IPS-NIHi11 (cell line): ENCODE measurements at regions not wholly inside any gene's neighbourhood (a gene's known extent, or its start where the extent isn't known, plus 50 kb on each side); places are given as distances from the start of the nearest gene placed in this dataset.

Source experiments
- DNase-seq: peaks from one replicate; pipeline ENCODE4 v3.0.0; 2012; ENCODE audit warnings: mixed read lengths, low spot score

DNA sequence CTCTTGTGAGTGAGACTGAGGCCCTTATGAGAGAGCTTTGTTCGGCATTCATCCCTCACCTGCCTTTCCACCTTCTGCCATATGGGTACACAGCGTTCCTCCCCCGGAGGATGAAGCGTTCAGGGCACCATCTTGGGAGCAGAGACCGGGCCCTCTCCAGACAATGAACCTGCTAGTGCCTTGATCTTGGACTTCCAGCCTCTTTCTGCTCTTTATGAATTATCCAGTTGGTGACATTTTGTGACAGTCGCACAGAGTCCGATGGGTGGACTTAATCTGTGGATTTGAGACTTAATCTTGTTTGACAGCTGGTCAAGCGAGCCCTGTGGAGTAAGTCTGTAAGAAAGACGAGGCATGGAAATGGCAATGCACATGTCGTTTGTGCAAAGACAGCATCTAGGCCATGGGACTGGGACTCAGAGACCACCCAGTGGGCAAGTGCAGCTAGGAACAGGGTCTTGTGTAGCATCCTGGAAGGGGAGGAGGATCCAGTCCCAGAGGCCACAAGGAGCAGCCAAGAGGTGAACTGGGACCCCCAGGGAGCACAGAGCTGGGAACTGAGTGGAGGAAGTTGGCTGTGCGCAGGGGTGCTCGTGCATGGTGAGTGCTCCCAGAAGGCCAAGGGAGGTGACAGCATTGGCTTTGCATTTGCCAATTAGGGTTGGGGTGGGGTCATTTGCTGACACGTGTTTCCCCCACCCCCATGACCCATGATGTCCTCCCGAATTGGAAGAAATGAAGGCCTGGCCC, 69.5 kb upstream of the HDAC4 start:
- DNase-seq: no peak

DNA sequence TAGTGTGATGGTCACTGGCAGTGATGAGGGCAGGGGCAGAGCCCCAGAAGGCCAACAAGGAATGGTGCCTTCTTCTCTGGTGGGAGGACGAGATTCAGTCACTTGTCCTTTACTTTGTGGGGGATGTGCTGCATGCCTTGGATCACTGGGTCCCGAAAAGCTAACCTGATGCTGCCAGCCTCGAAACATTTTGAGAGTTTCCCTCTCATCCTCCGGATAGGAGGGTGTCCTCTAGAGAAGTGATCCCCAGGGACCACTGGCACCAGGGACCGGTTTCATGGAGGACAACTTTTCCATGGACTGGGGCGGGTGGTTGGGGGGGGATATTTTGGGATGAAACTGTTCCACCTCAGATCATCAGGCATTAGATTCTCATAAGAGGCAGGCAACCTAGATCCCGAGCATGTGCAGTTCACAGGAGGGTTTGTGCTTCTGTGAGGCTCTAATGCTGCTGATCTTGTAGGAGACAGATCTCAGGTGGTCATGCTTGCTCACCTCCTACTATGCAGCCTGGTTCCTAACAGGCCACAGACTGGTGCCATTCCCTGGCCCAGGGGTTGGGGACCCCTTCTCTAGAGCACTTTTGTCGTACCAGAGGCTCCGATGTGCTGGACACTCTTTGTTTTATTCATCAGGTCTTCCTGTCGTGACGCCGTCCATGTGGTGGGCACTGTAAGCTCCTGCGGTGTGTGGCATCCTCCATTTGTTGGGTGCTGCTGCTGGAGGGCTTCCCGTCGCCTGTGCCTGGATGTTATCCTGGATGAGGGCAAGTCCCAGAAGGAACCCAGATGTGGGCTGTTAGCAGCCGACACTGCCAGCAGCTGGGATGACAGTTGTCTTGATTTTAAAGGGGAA, 68.5 kb upstream of the HDAC4 start:
- DNase-seq: no peak

DNA sequence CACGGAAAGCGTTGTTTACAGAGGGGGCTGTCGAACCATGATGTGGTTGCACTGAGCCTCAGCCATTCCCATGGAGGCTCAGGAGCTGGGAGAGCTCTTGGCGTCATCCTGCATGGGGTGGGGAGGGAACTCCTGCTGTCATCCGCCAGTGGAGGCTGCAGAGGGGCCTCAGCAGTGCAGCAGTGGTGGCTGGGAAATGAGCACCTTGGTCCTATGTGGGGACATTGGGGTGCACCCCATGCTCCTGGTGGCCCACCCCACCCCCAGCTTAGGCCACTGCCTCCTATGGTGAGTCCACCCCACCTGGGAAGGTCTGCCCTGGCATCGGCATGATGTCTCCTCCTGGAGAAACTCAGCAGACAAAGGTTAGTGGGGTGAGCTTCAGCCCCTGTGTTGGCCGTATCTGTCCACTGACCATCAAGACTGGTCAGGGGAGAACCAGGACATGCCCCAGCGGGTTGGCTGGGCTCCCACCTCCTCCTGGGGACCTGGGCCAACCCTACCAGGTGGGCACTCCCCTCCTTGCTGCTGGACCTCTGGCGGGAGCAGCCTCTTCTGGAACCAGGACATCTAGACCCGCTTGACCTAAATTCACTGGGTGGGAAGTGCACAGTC, 67.8 kb upstream of the HDAC4 start:
- DNase-seq: no peak

DNA sequence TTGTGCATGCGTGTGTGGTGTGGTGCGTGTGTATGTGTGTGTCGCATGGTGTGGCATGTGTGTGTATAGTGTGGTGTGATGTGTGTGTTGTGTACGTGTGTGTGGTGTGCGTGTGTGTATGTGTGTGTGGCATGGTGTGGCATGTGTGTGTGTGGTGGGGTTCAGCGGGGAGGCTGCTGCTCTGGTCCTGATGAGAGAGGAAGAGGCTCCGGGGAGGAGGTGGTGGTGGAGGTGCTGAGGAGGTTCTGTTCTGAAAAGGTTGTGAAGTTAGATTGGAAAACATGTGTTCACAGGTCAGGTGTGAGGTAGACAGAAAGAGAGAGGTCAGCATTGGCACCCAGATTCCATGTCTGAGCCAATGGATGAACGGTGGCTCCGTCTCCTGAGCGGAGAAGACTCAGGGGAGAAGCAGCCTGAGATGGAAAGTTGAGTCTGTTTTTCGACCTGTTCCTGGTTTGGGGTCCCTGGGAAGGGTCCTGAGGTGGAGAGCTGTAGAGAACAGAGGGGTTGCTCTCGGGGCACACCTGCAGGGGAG, 67.2 kb upstream of the HDAC4 start:
- DNase-seq: no peak

DNA sequence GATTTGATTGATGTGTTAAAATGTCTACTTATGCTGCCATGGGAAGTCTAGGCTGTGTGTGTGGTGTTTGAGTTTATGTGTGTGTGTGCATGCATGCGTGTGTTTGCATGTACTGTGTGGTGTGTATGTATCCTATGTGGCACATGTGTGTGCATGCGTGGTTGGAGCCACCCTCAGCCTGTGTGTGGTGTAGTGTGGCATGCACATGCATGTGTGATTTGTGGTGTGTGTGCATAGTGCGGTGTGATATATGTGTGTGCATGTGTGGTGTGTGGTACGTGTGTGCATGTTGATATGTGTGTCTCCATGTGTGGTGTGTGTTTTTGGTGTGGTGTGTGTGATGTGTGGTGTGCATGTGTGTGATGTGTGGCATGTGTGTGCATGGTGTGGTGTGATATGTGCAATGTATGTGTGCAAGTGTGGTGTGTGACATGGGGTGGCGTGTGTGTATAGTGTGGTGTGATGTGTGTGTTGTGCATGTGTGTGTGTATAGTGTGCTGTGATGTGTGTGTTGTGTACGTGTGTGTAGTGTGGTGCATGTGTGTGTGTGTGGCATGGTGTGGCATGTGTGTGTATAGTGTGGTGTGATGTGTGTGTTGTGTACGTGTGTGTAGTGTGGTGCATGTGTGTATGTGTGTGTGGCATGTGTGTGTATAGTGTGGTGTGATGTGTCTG, 66.6 kb upstream of the HDAC4 start:
- DNase-seq: no peak

DNA sequence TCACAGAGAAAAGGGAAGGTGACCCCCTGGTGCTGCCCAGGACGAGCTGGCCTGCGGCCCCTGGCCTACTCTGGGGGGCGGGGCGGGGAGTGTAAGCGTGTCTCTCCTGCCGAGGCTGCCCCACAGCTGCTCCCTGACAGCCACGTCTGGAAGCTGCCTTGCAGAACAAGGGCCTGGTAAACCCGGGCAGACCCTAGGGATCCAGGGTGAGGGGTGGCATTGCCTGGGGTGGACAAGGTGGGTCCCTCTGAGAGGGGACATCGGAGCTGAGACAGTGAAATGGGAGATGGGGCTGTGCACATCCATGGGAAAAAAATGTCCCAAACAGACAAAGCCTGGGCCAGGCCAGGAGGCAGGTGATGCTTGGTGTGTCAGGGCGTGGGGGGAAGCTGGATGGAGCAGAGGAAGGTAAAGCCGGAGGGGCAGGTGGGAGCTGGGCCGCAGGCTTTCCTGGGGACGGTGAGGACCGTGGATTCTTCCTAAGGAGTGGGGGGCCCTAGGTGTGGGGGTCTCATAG, 66.0 kb upstream of the HDAC4 start:
- DNase-seq: no peak

DNA sequence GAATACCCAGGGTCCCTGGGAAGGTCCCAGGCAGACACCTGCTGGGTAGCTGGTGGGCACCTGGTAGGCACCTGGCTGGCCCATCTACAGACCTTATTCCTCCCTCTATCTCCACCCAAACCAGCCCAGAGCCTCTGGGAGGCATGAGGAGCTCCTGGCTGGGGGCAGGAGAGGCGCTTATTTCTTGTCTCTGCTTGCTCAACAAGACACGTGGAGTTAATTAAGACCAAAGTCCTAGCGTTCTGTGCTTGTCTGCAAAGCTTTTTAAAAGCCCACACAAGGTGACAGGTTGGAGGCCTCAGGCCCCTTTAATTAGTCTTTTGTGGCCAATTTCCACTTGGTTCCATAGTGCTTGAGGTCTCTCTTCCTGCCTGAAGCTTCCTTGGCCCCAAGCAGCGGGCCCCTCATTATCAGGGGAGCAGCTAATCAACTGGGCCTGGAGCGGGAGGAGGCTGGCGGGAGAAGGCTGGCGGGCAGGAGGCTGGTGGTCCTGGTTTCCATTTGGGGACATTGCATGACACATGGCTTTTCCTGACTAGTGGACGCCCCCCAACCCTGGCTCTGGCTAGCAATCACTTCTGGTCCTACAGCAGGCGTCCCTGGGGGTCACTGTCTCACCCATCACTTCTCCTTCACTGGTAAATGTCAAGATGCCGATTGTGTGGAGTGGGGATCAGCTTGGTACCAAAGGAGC, 65.4 kb upstream of the HDAC4 start:
- no peak for DNase-seq

DNA sequence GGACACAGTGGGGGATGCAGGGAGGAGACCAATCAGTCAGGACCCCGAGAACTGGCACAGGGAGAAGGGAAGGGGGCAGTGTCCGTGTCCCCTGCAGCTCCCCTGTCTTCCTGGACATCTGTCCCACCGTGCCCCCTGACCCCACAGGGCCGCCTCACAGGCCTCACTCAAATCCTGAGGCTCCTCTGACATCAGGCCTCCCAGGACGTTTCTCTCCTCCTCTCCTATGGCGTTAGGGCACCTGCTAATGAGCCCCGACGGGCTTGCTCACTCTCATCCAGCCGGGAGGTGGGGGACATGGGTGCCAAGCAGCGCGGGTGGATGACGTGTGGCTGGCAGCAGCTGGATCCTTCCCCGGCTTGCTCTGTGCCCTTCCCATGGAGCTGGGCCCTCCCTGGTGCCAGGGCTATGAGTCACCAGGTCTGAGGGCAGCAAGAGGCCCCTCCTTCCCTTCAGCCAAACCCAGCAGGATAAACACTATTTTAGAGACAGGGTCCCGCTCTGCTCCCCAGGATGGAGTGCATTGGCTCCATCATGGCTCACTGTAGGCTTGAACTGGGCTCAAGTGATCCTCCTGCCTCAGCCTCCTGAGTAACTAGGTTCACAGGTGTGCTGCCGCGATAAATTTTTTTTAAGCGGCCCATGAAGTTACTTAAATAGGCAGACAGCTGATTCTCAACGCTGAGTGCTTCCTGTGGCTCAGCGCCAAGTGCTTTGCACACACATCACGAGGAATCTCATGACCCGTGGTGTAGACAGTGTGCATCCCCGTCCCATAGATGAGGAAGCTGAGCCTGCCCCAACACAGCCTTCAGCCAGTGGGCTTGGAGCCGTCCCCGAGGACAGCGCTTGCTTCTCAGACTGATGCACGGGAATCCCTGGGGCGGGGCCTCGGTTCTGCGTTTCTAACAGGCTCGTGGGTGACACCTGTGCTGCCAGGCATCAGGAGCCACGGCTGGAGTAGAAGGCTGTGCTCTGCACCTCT, 64.5 kb upstream of the HDAC4 start:
- peak; percentile 56 for DNase-seq

DNA sequence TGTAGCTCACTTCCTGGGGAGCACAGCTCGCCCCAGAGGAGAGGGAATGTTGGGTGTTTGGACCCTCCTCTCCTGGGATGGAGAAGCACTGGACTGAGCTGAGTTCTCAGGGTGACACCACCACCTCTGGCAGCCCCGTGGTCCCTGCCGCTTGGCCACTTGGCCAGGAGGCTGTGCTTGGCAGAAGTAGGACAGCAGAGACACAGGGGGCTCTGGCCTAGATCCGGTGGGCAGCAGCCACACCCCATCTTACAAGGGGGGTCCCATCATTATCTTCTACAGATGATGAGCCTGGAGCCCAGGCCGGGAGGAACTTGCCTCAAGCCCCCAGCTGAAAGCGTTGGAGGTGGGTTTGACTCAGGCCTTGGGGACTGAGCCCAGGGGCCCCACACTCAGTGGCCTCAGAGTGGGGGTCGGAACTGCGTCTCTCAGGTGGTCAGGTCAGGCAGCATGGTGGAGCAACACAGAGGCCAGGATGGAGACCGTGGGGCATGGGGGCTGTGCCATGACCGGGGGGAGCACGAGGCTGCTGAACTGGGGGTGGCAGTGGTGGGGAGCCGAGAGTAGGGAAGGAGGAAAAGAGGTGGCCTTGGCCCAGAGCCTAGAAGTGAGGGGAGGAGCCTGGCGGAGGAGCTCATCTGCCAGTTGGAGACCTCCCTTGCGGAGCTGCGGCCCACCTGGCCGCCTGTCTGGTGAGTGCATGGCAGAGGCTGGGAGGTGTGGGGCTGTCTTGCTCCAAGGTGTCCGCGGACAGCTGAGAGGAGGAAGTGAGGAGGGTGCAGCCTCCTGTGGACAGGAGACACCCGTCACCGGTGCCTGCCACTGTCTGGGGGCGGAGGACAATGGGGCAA, 63.6 kb upstream of the HDAC4 start:
- DNase-seq: no peak

DNA sequence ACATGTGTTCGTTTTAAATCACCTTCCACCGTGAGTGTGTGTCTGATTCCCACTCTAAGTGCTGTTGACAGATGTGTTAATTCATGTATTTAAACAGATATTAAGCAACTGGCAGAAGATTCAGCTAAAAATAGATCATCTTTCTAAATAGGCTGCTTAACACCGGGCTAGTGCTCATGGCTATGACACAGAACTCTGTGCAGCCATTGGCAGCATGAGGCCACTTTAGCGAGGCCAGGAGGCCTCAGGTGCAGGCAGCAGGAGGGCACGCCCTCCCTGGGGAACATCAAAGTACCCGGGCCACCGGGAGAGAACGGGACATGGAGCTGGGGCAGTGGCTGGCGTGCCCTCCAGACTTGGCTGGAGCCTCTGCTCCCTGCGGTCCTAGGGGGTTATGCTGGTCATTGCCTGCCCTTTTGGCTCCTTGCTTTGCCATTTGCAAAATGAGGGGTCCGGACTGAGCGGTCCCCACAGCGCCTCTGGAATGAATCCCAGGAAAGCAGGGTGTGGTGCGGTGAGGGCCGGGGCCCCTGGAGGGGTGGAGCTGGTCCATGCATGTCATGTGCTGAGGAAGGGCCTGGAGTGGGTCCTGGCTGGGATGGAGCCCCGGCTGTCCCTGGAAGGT, 62.8 kb upstream of the HDAC4 start:
- no peak for DNase-seq

DNA sequence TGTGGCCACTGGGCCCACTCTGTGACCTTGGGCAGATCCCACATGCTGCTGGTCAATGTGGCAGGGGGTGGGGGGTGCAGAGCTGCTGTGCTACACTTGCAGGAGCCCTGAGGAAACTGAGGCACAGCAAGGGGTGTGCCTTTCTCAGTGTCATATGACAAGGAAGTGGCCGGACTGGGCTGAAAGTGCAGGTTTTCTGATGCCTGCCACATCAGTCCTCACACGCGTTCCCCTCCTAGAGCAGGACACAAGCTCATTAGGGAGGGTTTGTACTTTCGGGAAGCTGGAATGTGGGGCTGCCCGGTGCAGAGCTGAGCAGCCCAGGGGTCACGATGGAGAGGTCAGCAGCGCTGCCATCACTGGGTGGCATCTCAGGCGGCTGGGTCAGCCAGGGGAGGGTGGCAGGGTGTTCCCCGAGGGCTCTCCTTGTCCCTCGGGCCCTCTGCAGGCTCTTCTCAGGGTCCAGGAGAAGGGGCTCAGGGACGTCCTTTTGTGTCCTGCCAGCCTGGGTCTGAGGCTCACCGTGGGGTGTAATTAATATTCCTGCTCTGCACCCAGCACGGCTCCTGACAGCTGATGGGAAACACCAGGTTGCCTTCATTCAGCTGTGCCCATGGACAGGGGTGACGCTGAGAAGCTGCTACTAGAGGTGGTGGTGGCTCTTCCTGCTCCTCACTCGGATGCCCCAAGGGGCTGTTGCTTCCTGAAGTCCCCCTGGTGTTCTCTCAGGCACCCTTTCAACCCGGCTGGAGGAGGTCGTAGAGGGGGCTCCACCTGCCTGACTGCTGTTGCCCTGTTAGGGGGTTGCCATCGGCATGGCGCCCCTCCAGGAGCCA, 62.1 kb upstream of the HDAC4 start:
- DNase-seq: no peak

DNA sequence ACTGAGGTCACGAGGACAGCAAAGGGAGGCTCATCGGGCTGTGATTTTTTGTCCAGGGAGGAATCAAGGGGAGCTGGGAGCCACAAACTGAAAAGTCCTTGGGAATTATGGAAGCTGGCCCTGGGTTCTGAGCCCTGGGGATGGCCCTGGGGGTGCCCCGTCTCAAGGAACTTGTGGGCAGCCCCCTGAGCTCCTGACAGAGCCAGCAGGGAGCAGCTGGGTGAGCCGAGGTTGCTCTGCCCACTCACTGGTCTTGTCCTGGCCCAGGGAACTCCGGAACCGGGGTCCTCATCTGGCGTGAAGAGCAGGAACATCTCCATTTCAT, 61.3 kb upstream of the HDAC4 start:
- DNase-seq: no peak

DNA sequence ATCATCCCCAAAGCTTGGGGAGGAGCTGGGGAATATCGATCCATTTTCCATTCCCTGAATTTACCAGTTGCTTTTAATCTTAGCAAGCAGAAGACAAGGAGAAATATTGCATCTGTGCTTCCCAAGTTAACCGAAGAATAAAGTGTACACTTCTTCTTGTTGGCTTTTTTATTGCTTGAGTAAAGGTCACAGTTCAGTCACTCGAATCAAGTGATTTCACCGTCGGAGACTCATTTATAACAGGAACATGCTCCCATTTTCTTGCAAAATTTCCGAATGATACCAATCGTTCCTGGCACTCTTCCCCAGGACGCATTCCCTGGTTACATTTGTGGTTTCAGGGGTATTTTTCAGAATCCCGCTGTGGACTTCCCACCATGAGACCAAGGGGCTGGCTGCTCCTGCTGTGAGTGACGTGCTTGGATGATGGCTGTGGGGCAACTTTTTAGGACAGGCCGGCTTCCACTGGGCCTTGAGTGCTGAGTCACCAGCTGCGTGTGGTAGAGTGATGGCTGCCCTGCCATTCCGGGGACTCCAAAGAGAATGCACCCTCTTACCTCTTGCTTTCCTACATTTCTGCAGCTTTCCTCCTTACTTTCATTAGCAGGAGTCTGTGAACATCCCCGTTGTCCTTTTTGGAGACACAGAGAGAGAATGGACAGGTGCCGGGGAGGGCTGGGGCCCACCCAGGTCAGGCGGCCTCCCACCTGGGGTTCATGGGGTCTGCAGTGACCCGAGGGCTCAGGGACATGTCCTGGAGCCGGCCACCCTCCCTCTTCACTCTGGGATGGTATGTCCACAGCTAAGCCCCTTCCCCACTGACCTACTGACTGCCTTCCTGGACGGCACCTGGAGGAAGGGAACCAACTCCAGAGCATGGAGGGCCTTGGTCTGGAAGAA, 60.7 kb upstream of the HDAC4 start:
- DNase-seq: no peak

DNA sequence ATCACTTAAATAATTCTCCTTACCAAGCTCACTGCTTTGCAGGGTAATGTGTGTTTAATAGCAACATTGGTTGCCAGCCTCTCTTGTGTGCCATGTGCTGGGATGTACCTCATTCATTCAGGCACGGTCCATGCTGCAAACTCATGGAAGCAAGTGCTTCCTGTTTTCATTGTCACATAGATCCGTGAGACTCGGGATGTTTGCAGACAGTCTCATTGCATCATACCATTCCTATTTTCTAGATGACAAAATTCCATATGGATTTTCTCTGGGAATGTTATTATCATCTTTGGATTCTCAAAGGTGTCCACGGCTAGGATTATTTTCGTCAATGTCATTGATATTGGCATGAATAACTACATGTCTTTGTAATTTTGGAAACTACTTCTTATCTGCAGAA, 60.0 kb upstream of the HDAC4 start:
- DNase-seq: no peak

DNA sequence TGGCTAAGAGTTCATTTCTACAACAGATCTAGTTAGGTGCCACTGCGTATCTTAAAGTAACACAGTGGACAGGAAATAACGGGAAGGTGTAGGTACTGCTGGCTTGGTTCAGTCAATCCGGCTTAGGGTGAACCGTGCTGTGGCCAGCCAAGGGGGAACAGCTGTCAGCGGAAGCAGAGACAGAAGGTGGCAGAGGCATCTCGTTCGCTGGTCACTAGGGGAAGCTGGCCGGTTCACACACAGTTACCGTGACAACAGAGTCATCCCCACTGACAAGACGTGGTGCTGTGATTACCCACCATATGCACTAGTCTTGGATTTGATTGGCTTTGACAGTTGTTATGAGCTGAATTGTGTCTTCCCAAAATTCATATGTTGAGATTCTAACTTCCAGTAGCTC, 58.8 kb upstream of the HDAC4 start:
- no peak for DNase-seq

DNA sequence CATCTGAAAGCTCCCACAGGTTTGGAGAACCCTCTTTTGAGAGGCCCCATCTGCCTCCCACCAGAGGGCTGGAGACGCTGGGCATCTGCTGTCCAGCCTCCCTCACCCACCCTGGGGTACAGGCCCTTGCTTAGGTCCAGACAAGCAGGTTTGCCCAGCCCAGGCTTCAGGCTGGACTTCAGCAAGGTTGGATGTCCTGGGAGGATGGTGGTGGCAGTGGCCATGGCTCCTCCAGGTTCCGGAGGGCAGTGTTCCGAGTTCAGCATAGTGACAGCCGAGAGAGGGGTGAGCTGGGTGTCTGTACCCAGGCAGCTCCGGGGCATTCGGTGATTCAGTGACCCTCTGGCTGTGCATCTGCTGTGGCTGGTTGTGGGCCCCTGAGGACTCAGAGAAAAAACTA, 58.2 kb upstream of the HDAC4 start:
- DNase-seq: no peak
